ENCODE measurements at regions not wholly inside any gene's neighbourhood (a gene's known extent, or its start where the extent isn't known, plus 50 kb on each side); places are given as distances from the start of the nearest gene placed in this dataset.

DNA sequence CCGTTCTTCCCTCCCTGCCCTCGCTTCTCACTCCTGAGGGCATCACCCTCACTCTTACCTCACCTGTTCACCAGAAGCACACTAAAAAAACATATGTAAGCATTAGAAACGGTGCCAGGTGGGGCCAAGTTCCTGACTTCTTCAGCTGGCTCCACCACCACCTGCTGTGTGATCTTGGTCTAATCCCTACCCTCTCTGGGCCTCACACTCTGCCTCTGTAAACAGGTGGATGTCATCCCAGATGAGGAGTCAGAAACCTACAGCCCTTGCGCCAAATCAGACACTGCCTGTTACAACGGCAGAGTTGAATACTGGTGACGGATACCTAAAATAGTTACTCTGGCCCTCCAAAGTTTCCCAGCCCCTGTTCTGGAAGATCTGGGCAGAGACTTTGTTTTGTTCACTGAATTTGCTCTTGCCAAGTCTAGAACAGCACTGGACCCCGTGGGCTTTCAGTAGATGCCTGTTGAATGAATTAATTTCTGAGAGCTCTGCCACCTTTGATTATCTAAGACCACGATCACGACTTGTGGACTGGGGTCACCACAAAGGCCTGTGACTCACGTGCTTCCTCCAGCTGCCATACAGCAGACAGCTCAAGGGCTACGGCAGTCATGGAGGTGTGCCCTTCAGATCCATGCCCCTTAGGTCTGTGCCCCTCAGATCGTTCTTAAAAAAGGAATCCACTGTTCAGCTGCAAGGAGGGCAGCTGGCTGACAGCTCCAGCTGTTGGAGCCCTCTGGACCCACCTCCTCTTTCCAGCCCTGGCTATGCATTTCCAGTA is 71.9 kb downstream of the GSC start:
- Histone ChIP-seq H3K36me3 (ENCODE audit: insufficient read depth in 1 of 2, low read depth in 1 of 2) (no peaks in the 10 kb centered on the region), H3K27ac (no peak overlapping the region), H3K4me1 (no peaks in the 10 kb centered on the region), H3K9me3 (no peaks in the 10 kb centered on the region), H3K27me3 (ENCODE audit: insufficient read depth in 3 of 3, low read length in 2 of 3) (peaks cover 0 to 5% (median 0%) of the 10 kb centered on the region in 3 donors), H3K4me3 (no peak overlapping the region)
- DNase-seq (no peak), ATAC-seq (no peak)
- WGBS, 3 donors, result 53 to 55% (median 54%) methylated on average over 12 of the region's 12 CpGs
- TF ChIP-seq, protein P1, sequence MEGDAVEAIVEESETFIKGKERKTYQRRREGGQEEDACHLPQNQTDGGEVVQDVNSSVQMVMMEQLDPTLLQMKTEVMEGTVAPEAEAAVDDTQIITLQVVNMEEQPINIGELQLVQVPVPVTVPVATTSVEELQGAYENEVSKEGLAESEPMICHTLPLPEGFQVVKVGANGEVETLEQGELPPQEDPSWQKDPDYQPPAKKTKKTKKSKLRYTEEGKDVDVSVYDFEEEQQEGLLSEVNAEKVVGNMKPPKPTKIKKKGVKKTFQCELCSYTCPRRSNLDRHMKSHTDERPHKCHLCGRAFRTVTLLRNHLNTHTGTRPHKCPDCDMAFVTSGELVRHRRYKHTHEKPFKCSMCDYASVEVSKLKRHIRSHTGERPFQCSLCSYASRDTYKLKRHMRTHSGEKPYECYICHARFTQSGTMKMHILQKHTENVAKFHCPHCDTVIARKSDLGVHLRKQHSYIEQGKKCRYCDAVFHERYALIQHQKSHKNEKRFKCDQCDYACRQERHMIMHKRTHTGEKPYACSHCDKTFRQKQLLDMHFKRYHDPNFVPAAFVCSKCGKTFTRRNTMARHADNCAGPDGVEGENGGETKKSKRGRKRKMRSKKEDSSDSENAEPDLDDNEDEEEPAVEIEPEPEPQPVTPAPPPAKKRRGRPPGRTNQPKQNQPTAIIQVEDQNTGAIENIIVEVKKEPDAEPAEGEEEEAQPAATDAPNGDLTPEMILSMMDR (IDR thresholded peaks at IDR 0.05), result no peak
- intact Hi-C loops (cut with DNase I), result no loop called here

DNA sequence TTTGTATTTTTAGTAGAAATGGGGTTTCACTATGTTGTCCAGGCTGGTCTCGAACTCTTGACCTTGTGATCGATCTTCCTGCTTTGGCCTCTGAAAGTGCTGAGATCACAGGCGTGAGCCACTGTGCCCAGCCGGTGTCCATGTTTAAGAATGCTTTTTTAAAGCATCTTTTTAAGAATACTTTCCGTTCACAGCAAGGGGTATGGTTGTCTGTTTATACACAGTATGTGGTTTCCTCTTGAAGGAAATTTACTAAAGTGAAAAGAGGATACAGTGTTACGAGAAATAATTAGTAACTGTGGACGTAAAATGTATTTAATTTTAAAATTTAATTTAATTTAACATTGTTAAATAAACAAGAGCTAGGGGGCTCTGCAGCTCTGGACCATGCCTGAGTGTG is 73.4 kb downstream of the GSC start:
- Histone ChIP-seq H3K36me3 (ENCODE audit: insufficient read depth in 1 of 2, low read depth in 1 of 2) (no peaks in the 10 kb centered on the region), H3K27ac (no peak overlapping the region), H3K9me3 (no peaks in the 10 kb centered on the region), H3K27me3 (ENCODE audit: insufficient read depth in 3 of 3, low read length in 2 of 3) (peaks cover 0 to 5% (median 0%) of the 10 kb centered on the region in 3 donors), H3K4me3 (no peak overlapping the region), H3K4me1 (no peaks in the 10 kb centered on the region)
- ATAC-seq (no peak), DNase-seq (no peak)
- intact Hi-C loops (cut with DNase I), result no loop called here
- 89 to 96% (median 94%) methylated on average over 7 of the region's 7 CpGs for WGBS, 3 donors
- TF ChIP-seq, protein P1 (IDR thresholded peaks at IDR 0.05), result no peak

DNA sequence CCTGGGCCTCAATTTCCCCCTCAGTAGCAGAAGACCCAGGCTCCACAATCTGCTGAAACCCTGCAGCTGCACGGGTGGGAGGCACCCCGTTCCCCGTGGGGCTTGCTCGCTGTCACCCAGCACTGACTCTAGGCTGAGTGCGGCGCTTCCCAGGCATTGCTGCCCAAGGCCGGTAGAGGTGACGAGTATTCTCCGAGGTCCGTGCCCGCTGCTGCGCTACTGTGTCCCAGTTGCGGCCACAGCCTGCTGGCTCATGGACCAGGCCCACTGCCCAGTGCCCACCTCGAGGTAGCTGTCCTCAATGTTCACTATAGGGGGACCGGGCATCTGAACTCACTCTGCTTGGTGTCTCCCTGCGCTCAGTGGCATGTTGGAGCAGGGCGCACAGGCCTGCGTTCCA is 74.7 kb downstream of the GSC start:
- 89 to 93% (median 93%) methylated on average over 18 of the region's 18 CpGs for WGBS, 3 donors
- Histone ChIP-seq H3K27me3 (ENCODE audit: insufficient read depth in 3 of 3, low read length in 2 of 3) (peaks cover 0 to 5% (median 0%) of the 10 kb centered on the region in 3 donors), H3K9me3 (no peaks in the 10 kb centered on the region), H3K4me1 (no peaks in the 10 kb centered on the region), H3K36me3 (ENCODE audit: insufficient read depth in 1 of 2, low read depth in 1 of 2) (no peaks in the 10 kb centered on the region), H3K4me3 (no peak overlapping the region), H3K27ac (no peak overlapping the region)
- no peak for ATAC-seq
- intact Hi-C loops (cut with DNase I), result no loop called here
- TF ChIP-seq, protein P1 (IDR thresholded peaks at IDR 0.05), result no peak
- DNase-seq, result no peak

DNA sequence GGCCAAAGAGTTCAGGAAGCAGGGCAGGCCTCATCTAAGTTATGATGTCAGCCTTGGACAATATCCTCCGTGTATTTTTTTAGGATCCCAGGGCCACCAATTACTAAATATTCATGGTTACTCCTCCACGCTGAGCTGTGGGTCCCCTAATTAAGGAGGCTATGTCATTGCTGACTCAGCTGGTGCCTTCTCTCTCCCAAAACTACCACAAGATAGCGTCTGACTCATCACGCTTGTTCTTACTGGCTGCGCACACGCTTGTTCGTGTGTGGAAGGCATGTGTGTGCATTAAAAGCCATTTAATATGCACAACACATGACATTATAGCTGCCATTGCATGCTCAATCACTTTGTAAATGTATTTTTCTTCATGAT is 78.3 kb downstream of the GSC start:
- WGBS, 3 donors, result 65 to 69% (median 66%) methylated on average over 7 of the region's 7 CpGs
- TF ChIP-seq, protein P1 (IDR thresholded peaks at IDR 0.05), result no peak
- Histone ChIP-seq H3K9me3 (no peaks in the 10 kb centered on the region), H3K4me1 (no peaks in the 10 kb centered on the region), H3K27me3 (ENCODE audit: insufficient read depth in 3 of 3, low read length in 2 of 3) (no peaks in the 10 kb centered on the region), H3K4me3 (no peak overlapping the region), H3K36me3 (ENCODE audit: insufficient read depth in 1 of 2, low read depth in 1 of 2) (no peaks in the 10 kb centered on the region), H3K27ac (no peak overlapping the region)
- intact Hi-C loops (cut with DNase I), result loop anchor here in 1 of 2 donors (5.0 kb wide), 1 partner anchor 506 kb away; no protein-coding TSS in a partner anchor
- ATAC-seq, result no peak
- DNase-seq, result no peak
